ENCODE measurements at regions not wholly inside any gene's neighbourhood (a gene's known extent, or its start where the extent isn't known, plus 50 kb on each side); places are given as distances from the start of the nearest gene placed in this dataset.

DNA sequence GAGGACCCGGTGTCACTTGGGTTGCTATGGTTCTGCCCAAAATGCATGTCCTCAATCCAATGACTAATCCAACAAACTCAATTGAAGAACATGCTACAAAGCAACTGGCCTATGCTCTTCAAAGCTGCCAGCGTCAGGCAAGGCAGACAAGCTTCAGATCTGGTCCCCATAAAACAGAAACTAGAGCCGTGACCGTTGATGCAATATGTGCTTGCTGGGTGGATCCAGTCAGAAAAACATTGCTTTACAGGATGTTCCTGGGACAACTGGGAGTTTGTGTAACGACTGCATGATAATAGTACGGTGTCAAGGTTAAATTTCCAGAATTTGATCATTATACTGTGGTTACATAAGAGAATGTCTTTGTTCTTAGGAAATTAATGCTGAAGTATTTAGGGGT is 120.7 kb upstream of the CTBP2 start:
- TF ChIP-seq, protein P1, sequence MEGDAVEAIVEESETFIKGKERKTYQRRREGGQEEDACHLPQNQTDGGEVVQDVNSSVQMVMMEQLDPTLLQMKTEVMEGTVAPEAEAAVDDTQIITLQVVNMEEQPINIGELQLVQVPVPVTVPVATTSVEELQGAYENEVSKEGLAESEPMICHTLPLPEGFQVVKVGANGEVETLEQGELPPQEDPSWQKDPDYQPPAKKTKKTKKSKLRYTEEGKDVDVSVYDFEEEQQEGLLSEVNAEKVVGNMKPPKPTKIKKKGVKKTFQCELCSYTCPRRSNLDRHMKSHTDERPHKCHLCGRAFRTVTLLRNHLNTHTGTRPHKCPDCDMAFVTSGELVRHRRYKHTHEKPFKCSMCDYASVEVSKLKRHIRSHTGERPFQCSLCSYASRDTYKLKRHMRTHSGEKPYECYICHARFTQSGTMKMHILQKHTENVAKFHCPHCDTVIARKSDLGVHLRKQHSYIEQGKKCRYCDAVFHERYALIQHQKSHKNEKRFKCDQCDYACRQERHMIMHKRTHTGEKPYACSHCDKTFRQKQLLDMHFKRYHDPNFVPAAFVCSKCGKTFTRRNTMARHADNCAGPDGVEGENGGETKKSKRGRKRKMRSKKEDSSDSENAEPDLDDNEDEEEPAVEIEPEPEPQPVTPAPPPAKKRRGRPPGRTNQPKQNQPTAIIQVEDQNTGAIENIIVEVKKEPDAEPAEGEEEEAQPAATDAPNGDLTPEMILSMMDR (IDR thresholded peaks at IDR 0.05) = no peak
- TF ChIP-seq POLR2A (IDR thresholded peaks at IDR 0.05) = no peak
